A549 (cell line): ENCODE measurements at regions not wholly inside any gene's neighbourhood (a gene's known extent, or its start where the extent isn't known, plus 50 kb on each side); places are given as distances from the start of the nearest gene placed in this dataset.

Source experiments
- ATAC-seq, 2 experiments: fragments of 200-7000 bp in 1 of 2; fragments of >200 bp in 1 of 2; cut with Nextera tagmentation in 1 of 2; cut with Tn5 transposase in 1 of 2; 3 replicates each; pipeline versions ENCODE4 v1.8.0 to v1.9.1; 2018 to 2020; ENCODE audit warnings: mild to moderate bottlenecking in 1 of 2, moderate library complexity in 1 of 2
- CTCF ChIA-PET: fragments of 300-600 bp; sonication (Branson Sonifier 250); formaldehyde crosslinking; extraction: SDS; loops from one replicate; lab custom pipeline; 2021; ENCODE audit warnings: antibody characterized with exemption, inconsistent platforms; lab: Yijun Ruan, JAX
- POLR2A ChIA-PET: fragments of 350-600 bp; formaldehyde crosslinking; extraction: SDS; loops from one replicate; lab custom pipeline; 2021; ENCODE audit warnings: antibody characterized with exemption, inconsistent platforms; lab: Yijun Ruan, JAX
- DNase-seq, 2 experiments: peaks; one replicate each; pipeline versions ENCODE4 v3.0.0 to v3.0.0-alpha.2; 2011 to 2016; ENCODE audit warnings: low read depth in 1 of 2, low spot score in 1 of 2
- FAIRE-seq: peaks from 2 replicates; lab custom pipeline; 2011; peaks lifted over from hg19 to GRCh38; lab: Jason Lieb, UNC
- H3K27ac ChIP-seq, 2 experiments: fragments of >200 bp; sonication (Bioruptor Twin); formaldehyde crosslinking; 3 replicates each; pipeline ENCODE4 v1.5.1; 2016 to 2017
- H3K4me1 ChIP-seq: fragments of >200 bp; sonication (Bioruptor Twin); formaldehyde crosslinking; 3 replicates; pipeline ENCODE4 v1.6.1; 2016
- H3K4me2 ChIP-seq: fragments of >200 bp; sonication (Bioruptor Twin); formaldehyde crosslinking; 3 replicates; pipeline ENCODE4 v1.6.1; 2016
- H3K4me3 ChIP-seq: fragments of >200 bp; sonication (Bioruptor Twin); formaldehyde crosslinking; 3 replicates; pipeline ENCODE4 v1.5.1; 2016
- H3K9me3 ChIP-seq: fragments of >200 bp; sonication (Bioruptor Twin); formaldehyde crosslinking; 3 replicates; pipeline ENCODE4 v1.6.1; 2016
- BCL3 ChIP-seq: fragments of >200 bp; sonication (Bioruptor Twin); formaldehyde crosslinking; IDR thresholded peaks from 3 replicates; pipeline ENCODE4 v1.6.1; 2016
- BHLHE40 ChIP-seq: IDR thresholded peaks from 2 replicates; pipeline ENCODE4 v1.6.1; 2012; ENCODE audit warnings: low read depth, low read length, inconsistent platforms
- CBX8 ChIP-seq: fragments of 200-600 bp; sonication (generic); IDR thresholded peaks from 2 replicates; pipeline ENCODE4 v1.6.1; 2016
- CEBPB ChIP-seq, 2 experiments: fragments of >200 bp in 1 of 2; sonication (Bioruptor Twin) in 1 of 2; formaldehyde crosslinking in 1 of 2; IDR thresholded peaks; 2 replicates each; pipeline ENCODE4 v1.6.1; 2012 to 2016
- CHD4 ChIP-seq: fragments of 200-600 bp; sonication (generic); IDR thresholded peaks from 2 replicates; pipeline ENCODE4 v1.6.1; 2016; ENCODE audit warnings: antibody characterized with exemption, mild to moderate bottlenecking, borderline replicate concordance
- EHF ChIP-seq: fragments of 250-450 bp; sonication (Bioruptor Pico); IDR thresholded peaks from 2 replicates; pipeline ENCODE4 v1.5.0; 2020; ENCODE audit warnings: mild to moderate bottlenecking
- FOXS1 ChIP-seq: fragments of 250-450 bp; sonication (Bioruptor Pico); IDR thresholded peaks from 2 replicates; pipeline ENCODE4 v1.5.0; 2020; ENCODE audit warnings: mild to moderate bottlenecking, moderate library complexity
- HDAC2 ChIP-seq: fragments of 200-600 bp; sonication (generic); IDR thresholded peaks from 2 replicates; pipeline ENCODE4 v1.6.1; 2016
- HEYL ChIP-seq: fragments of 250-450 bp; sonication (Bioruptor Pico); IDR thresholded peaks from 2 replicates; pipeline ENCODE4 v1.8.0; 2021; ENCODE audit warnings: mild to moderate bottlenecking, moderate library complexity
- HOXA7 ChIP-seq: fragments of 250-450 bp; sonication (Bioruptor Pico); IDR thresholded peaks from 2 replicates; pipeline ENCODE4 v1.5.0; 2020; ENCODE audit warnings: mild to moderate bottlenecking, moderate library complexity
- HOXB13 ChIP-seq: fragments of 250-450 bp; sonication (Bioruptor Pico); IDR thresholded peaks from 2 replicates; pipeline ENCODE4 v1.5.0; 2020; ENCODE audit warnings: low read depth, mild to moderate bottlenecking, moderate library complexity
- HOXB5 ChIP-seq: fragments of 250-450 bp; sonication (Bioruptor Pico); IDR thresholded peaks from 2 replicates; pipeline ENCODE4 v1.5.0; 2020; ENCODE audit warnings: mild to moderate bottlenecking, moderate library complexity
- JUN ChIP-seq, 2 experiments: fragments of >200 bp; sonication (Bioruptor Twin); formaldehyde crosslinking; IDR thresholded peaks; 2 replicates in 1 of 2; 3 replicates in 1 of 2; pipeline ENCODE4 v1.6.1; 2016 to 2017
- JUNB ChIP-seq: fragments of >200 bp; sonication (Bioruptor Twin); formaldehyde crosslinking; IDR thresholded peaks from 2 replicates; pipeline ENCODE4 v1.6.1; 2016
- MAZ ChIP-seq: fragments of 150-350 bp; IDR thresholded peaks from 2 replicates; pipeline ENCODE4 v1.6.1; 2014; ENCODE audit warnings: antibody characterized with exemption, low read depth, low read length, borderline replicate concordance
- NFE2L2 ChIP-seq: fragments of 150-350 bp; conservative IDR thresholded peaks from 2 replicates; pipeline ENCODE4 v1.6.1; 2014; ENCODE audit warnings: low read length
- NPAS2 ChIP-seq: fragments of 250-450 bp; sonication (Bioruptor Pico); IDR thresholded peaks from 2 replicates; pipeline ENCODE4 v1.8.0; 2022; ENCODE audit warnings: mild to moderate bottlenecking, moderate library complexity, borderline replicate concordance
- PBX3 ChIP-seq: IDR thresholded peaks from 2 replicates; pipeline ENCODE4 v1.6.1; 2012
- POLR2A ChIP-seq: IDR thresholded peaks from 2 replicates; pipeline ENCODE4 v1.6.1; 2012; ENCODE audit warnings: mild to moderate bottlenecking, low read length
- RCOR1 ChIP-seq: fragments of 150-350 bp; IDR thresholded peaks from 2 replicates; pipeline ENCODE4 v1.6.1; 2014; ENCODE audit warnings: antibody characterized with exemption, low read length, low read depth
- RFX5 ChIP-seq: fragments of 450-650 bp; IDR thresholded peaks from 2 replicates; pipeline ENCODE4 v1.7.1; 2014; ENCODE audit warnings: antibody characterized with exemption, mild to moderate bottlenecking, moderate library complexity
- SMC3 ChIP-seq: fragments of >200 bp; sonication (Bioruptor Twin); formaldehyde crosslinking; IDR thresholded peaks from 3 replicates; pipeline ENCODE4 v1.6.1; 2018; ENCODE audit warnings: inconsistent platforms
- ZC3H11A ChIP-seq: fragments of 450-650 bp; IDR thresholded peaks from 2 replicates; pipeline ENCODE4 v1.6.1; 2014; ENCODE audit warnings: antibody characterized with exemption, mild to moderate bottlenecking
- ZNF302 ChIP-seq: fragments of 250-450 bp; sonication (Bioruptor Pico); IDR thresholded peaks from 2 replicates; pipeline ENCODE4 v1.9.0; 2021; ENCODE audit warnings: inconsistent platforms, mild to moderate bottlenecking, moderate library complexity
- ZSCAN20 ChIP-seq: fragments of 250-450 bp; sonication (Bioruptor Pico); IDR thresholded peaks from 2 replicates; pipeline ENCODE4 v1.8.0; 2022; ENCODE audit warnings: mild to moderate bottlenecking, moderate library complexity
- WGBS: methylation state at CpG from one replicate; pipeline ENCODE4 v1.1.6; 2017; ENCODE audit errors: missing lambda C conversion rate; 5-methylcytosine and 5-hydroxymethylcytosine counted together
- TF ChIP-seq, protein P1 (sequence below): IDR thresholded peaks from 2 replicates; pipeline ENCODE4 v1.6.1; 2012; ENCODE audit warnings: low read depth, borderline replicate concordance
- TF ChIP-seq, protein P2 (sequence below): fragments of >200 bp; sonication (Bioruptor Twin); formaldehyde crosslinking; IDR thresholded peaks from 2 replicates; pipeline ENCODE4 v1.6.1; 2016
- TF ChIP-seq, protein P3 (sequence below): fragments of 250-450 bp; sonication (Bioruptor Pico); IDR thresholded peaks from 2 replicates; pipeline ENCODE4 v1.5.0; 2021; ENCODE audit warnings: mild to moderate bottlenecking, moderate library complexity, borderline replicate concordance

- H3K4me2 ChIP-seq: no peak overlapping the region
- H3K27ac ChIP-seq: no peak overlapping the region
- WGBS: 0% methylated on average over 1 of the region's 3 CpGs
- H3K4me1 ChIP-seq: no peaks in the 10 kb centered on the region
- no peaks in the 10 kb centered on the region for H3K9me3 ChIP-seq
- TF ChIP-seq EHF (CRISPR knock-in tag) (no peak), NFE2L2 (no peak), FOXS1 (no peak), JUNB (no peak), HOXB13 (no peak), HOXB5 (no peak), HEYL (no peak), SMC3 (no peak), PBX3 (no peak), RFX5 (no peak), CEBPB (IDR thresholded peaks at IDR 0.05) (no peak)
- TF ChIP-seq, all 56 proteins: peak for 0
- no peak overlapping the region for H3K4me3 ChIP-seq
- CTCF ChIA-PET: interaction anchor here (1.1 kb wide), 1 partner anchor 14 kb away, joined by 3 read pairs; no protein-coding TSS in a partner anchor
- no peak for FAIRE-seq
- POLR2A ChIA-PET: no interaction called here
- no peak for DNase-seq
- ATAC-seq: no peak
These were observed 384.9 kb downstream of the CENPC start for GRCh38 chr4:67160394-67160793.

DNA sequence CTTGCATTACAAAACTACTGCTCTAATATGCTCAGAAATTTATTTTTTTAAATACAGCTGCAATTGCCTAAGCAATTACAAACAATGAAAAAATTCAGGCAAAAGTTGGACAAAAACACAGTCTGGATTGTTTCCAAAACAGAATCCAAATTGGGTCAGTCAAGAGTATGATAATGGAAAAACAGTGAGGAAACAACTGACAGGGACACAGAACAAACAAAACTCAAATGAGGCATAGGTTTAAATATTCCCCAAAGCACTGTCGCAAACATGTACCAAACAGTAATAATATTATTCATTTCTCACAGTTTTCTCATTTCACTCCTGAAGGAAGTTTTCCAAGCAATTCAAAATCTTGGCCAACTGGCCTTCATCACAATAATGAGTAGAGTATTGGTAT lies 386.6 kb downstream of the CENPC start:
- POLR2A ChIA-PET: no interaction called here
- WGBS: 89% methylated on average over 1 of the region's 1 CpG
- DNase-seq (no peak), ATAC-seq (no peak), FAIRE-seq (no peak)
- H3K4me2 ChIP-seq: no peak overlapping the region
- no peaks in the 10 kb centered on the region for H3K9me3 ChIP-seq
- TF ChIP-seq, protein P1, sequence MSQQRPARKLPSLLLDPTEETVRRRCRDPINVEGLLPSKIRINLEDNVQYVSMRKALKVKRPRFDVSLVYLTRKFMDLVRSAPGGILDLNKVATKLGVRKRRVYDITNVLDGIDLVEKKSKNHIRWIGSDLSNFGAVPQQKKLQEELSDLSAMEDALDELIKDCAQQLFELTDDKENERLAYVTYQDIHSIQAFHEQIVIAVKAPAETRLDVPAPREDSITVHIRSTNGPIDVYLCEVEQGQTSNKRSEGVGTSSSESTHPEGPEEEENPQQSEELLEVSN: no peak
- TF ChIP-seq NPAS2 (CRISPR knock-in tag): no peak
- TF ChIP-seq EHF (CRISPR knock-in tag): no peak
- no peak for TF ChIP-seq JUN (IDR thresholded peaks at IDR 0.05)
- no peak for TF ChIP-seq HDAC2
- no peak for TF ChIP-seq CEBPB (IDR thresholded peaks at IDR 0.05)
- no peak for TF ChIP-seq POLR2A
- TF ChIP-seq BHLHE40: no peak
- TF ChIP-seq BCL3: no peak
- no peak for TF ChIP-seq CHD4
- no peak for TF ChIP-seq RCOR1
- TF ChIP-seq ZNF302: no peak
- TF ChIP-seq, protein P2, sequence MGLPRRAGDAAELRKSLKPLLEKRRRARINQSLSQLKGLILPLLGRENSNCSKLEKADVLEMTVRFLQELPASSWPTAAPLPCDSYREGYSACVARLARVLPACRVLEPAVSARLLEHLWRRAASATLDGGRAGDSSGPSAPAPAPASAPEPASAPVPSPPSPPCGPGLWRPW: no peak
- no peak for TF ChIP-seq HOXA7 (CRISPR knock-in tag)
- TF ChIP-seq, all 56 proteins: peak for 0
- CTCF ChIA-PET: interaction anchor here (0.6 kb wide), 1 partner anchor 540 kb away, joined by 3 read pairs; no protein-coding TSS in a partner anchor
- H3K4me3 ChIP-seq: no peak overlapping the region
- no peak overlapping the region for H3K27ac ChIP-seq
- H3K4me1 ChIP-seq: no peaks in the 10 kb centered on the region

- POLR2A ChIA-PET: no interaction called here
- DNase-seq: no peak
- WGBS: 48% methylated on average over 3 of the region's 3 CpGs
- CTCF ChIA-PET: no interaction called here
- Histone ChIP-seq H3K9me3 (no peaks in the 10 kb centered on the region), H3K4me2 (no peak overlapping the region), H3K27ac (no peak overlapping the region), H3K4me3 (no peak overlapping the region), H3K4me1 (no peaks in the 10 kb centered on the region)
- no peak for FAIRE-seq
- TF ChIP-seq SMC3: no peak
- no peak for TF ChIP-seq NFE2L2
- no peak for TF ChIP-seq FOXS1
- no peak for TF ChIP-seq HOXB5
- TF ChIP-seq, protein P3, sequence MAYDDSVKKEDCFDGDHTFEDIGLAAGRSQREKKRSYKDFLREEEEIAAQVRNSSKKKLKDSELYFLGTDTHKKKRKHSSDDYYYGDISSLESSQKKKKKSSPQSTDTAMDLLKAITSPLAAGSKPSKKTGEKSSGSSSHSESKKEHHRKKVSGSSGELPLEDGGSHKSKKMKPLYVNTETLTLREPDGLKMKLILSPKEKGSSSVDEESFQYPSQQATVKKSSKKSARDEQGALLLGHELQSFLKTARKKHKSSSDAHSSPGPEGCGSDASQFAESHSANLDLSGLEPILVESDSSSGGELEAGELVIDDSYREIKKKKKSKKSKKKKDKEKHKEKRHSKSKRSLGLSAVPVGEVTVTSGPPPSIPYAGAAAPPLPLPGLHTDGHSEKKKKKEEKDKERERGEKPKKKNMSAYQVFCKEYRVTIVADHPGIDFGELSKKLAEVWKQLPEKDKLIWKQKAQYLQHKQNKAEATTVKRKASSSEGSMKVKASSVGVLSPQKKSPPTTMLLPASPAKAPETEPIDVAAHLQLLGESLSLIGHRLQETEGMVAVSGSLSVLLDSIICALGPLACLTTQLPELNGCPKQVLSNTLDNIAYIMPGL: no peak
- no peak for TF ChIP-seq ZC3H11A
- TF ChIP-seq RFX5: no peak
- no peak for TF ChIP-seq CBX8
- no peak for TF ChIP-seq MAZ
- no peak for TF ChIP-seq ZSCAN20
- no peak for TF ChIP-seq JUNB
- TF ChIP-seq HDAC2: no peak
- no peak for ATAC-seq
These were observed 392.3 kb downstream of the CENPC start for GRCh38 chr4:67152976-67153375.
